ENCODE measurements at regions not wholly inside any gene's neighbourhood (a gene's known extent, or its start where the extent isn't known, plus 50 kb on each side); places are given as distances from the start of the nearest gene placed in this dataset.

DNA sequence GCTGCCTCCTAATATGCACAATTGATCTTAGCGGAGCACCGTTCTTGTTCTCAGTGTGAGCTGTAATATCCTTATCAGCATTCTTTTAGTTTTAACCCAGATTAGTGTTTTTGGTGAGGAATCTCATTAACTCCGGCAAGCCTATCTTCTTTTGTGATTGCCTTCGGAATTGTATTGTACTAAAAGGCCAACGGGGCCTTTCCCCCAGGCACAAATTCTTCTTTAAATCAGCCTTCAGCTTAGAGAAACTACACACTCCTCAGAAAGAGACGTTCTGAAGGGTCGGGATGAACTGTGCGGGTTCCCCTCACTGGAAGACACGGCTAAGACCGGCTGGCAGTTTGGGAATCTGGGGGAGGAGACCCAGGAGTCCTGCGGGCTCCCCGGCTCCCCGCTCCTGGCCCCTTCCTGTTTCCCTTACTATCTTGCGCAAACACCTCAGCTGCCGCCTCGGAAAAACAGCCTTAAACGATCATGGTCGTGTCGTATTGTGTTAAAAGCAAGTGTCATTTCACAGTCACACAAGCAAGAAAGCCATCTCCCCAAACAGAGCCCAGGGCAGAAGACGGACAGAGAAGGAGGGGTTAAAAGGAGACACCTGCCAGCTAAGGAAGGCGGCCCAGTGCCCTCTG, 353.1 kb upstream of the IRX2 start:
- H2AFZ ChIP-seq (ENCODE audit: insufficient read depth, low read depth, low read length, poor library complexity, severe bottlenecking) = no peak overlapping the region
- ChIA-PET POLR2A (no interaction called here), CTCF (no interaction called here)
- H3K4me1 Mint-ChIP-seq = no peaks in the 10 kb centered on the region
- H3K27me3 Mint-ChIP-seq = peaks cover 5% of the 10 kb centered on the region
- ATAC-seq (ENCODE audit: low read depth) = no peak
- H3K27me3 ChIP-seq (replicated peaks in 1 of 4; ENCODE audit: control extremely low read depth in 1 of 4, control insufficient read depth in 3 of 4, insufficient read depth in 4 of 4, low read length in 3 of 4) = peaks cover 0 to 12% (median 1%) of the 10 kb centered on the region in 4 experiments
- no peaks in the 10 kb centered on the region for H3K79me2 ChIP-seq (ENCODE audit: control insufficient read depth, insufficient read depth, low read length)
- WGBS (ENCODE audit: insufficient coverage) = no CpG with 5 or more reads among the region's 21 CpGs
- intact Hi-C loops (cut with micrococcal nuclease) = no loop called here
- no peak for TF ChIP-seq CTCF (IDR thresholded peaks at IDR 0.05)
- no peak for TF ChIP-seq EZH2 (IDR thresholded peaks at IDR 0.05; ENCODE audit: borderline replicate concordance, insufficient read depth, low read depth, low read length, poor library complexity, severe bottlenecking)
- H3K27ac Mint-ChIP-seq = no peak overlapping the region
- no peak overlapping the region for H3K9ac ChIP-seq (ENCODE audit: low read length)
- no peaks in the 10 kb centered on the region for H3K36me3 ChIP-seq (replicated peaks in 1 of 2; ENCODE audit: control extremely low read depth in 1 of 2, control insufficient read depth in 1 of 2, extremely low read depth in 1 of 2, insufficient read depth in 2 of 2, low read length in 1 of 2)
- H3K4me3 Mint-ChIP-seq = no peak overlapping the region
- H4K20me1 ChIP-seq (ENCODE audit: control insufficient read depth, insufficient read depth, low read length, poor library complexity, severe bottlenecking) = no peaks in the 10 kb centered on the region
- no peak overlapping the region for H3K27ac ChIP-seq (ENCODE audit: low read length in 2 of 2)
- H3K4me2 ChIP-seq (replicated peaks; ENCODE audit: low read depth, low read length, poor library complexity, severe bottlenecking) = no peak overlapping the region
- no peak overlapping the region for H3K4me3 ChIP-seq (ENCODE audit: control extremely low read depth in 1 of 5, extremely low read depth in 1 of 5, insufficient read depth in 1 of 5, low read depth in 2 of 5, low read length in 4 of 5)
- no peaks in the 10 kb centered on the region for H3K9me3 Mint-ChIP-seq (ENCODE audit: insufficient read depth)
- H3K4me1 ChIP-seq (ENCODE audit: control insufficient read depth in 2 of 2, insufficient read depth in 2 of 2, low read length in 2 of 2) = no peaks in the 10 kb centered on the region
- peaks cover 0 to 54% (median 0%) of the 10 kb centered on the region in 3 donors for H3K9me3 ChIP-seq (ENCODE audit: control extremely low read depth in 1 of 3, control insufficient read depth in 2 of 3, insufficient read depth in 1 of 3, low read length in 2 of 3)
- no peak for DNase-seq

GRCh38 chr5:3103262-3103811, 351.9 kb upstream of the IRX2 start:
- no peak overlapping the region for H3K4me2 ChIP-seq (replicated peaks; ENCODE audit: low read depth, low read length, poor library complexity, severe bottlenecking)
- H3K4me1 ChIP-seq (ENCODE audit: control insufficient read depth in 2 of 2, insufficient read depth in 2 of 2, low read length in 2 of 2) = no peaks in the 10 kb centered on the region
- no peaks in the 10 kb centered on the region for H3K36me3 ChIP-seq (replicated peaks in 1 of 2; ENCODE audit: control extremely low read depth in 1 of 2, control insufficient read depth in 1 of 2, extremely low read depth in 1 of 2, insufficient read depth in 2 of 2, low read length in 1 of 2)
- peaks cover 0 to 12% (median 1%) of the 10 kb centered on the region in 4 experiments for H3K27me3 ChIP-seq (replicated peaks in 1 of 4; ENCODE audit: control extremely low read depth in 1 of 4, control insufficient read depth in 3 of 4, insufficient read depth in 4 of 4, low read length in 3 of 4)
- no peaks in the 10 kb centered on the region for H3K4me1 Mint-ChIP-seq
- ATAC-seq (ENCODE audit: low read depth) = no peak
- no peak for DNase-seq
- H3K27me3 Mint-ChIP-seq = peaks cover 5% of the 10 kb centered on the region
- no peak overlapping the region for H2AFZ ChIP-seq (ENCODE audit: insufficient read depth, low read depth, low read length, poor library complexity, severe bottlenecking)
- peaks cover 0 to 53% (median 0%) of the 10 kb centered on the region in 3 donors for H3K9me3 ChIP-seq (ENCODE audit: control extremely low read depth in 1 of 3, control insufficient read depth in 2 of 3, insufficient read depth in 1 of 3, low read length in 2 of 3)
- no peak overlapping the region for H3K27ac Mint-ChIP-seq
- H4K20me1 ChIP-seq (ENCODE audit: control insufficient read depth, insufficient read depth, low read length, poor library complexity, severe bottlenecking) = no peaks in the 10 kb centered on the region
- 49% methylated on average over 20 of the region's 21 CpGs for WGBS (ENCODE audit: insufficient coverage)
- no peak overlapping the region for H3K9ac ChIP-seq (ENCODE audit: low read length)
- no peak overlapping the region for H3K4me3 ChIP-seq (ENCODE audit: control extremely low read depth in 1 of 5, extremely low read depth in 1 of 5, insufficient read depth in 1 of 5, low read depth in 2 of 5, low read length in 4 of 5)
- intact Hi-C loops (cut with micrococcal nuclease) = no loop called here
- H3K4me3 Mint-ChIP-seq = no peak overlapping the region
- ChIA-PET POLR2A (no interaction called here), CTCF (no interaction called here)
- no peaks in the 10 kb centered on the region for H3K9me3 Mint-ChIP-seq (ENCODE audit: insufficient read depth)
- H3K27ac ChIP-seq (ENCODE audit: low read length in 2 of 2) = no peak overlapping the region
- no peaks in the 10 kb centered on the region for H3K79me2 ChIP-seq (ENCODE audit: control insufficient read depth, insufficient read depth, low read length)
- TF ChIP-seq EZH2 (IDR thresholded peaks at IDR 0.05; ENCODE audit: borderline replicate concordance, insufficient read depth, low read depth, low read length, poor library complexity, severe bottlenecking) (no peak), CTCF (IDR thresholded peaks at IDR 0.05) (no peak)
